ENCODE measurements at regions not wholly inside any gene's neighbourhood (a gene's known extent, or its start where the extent isn't known, plus 50 kb on each side); places are given as distances from the start of the nearest gene placed in this dataset.

DNA sequence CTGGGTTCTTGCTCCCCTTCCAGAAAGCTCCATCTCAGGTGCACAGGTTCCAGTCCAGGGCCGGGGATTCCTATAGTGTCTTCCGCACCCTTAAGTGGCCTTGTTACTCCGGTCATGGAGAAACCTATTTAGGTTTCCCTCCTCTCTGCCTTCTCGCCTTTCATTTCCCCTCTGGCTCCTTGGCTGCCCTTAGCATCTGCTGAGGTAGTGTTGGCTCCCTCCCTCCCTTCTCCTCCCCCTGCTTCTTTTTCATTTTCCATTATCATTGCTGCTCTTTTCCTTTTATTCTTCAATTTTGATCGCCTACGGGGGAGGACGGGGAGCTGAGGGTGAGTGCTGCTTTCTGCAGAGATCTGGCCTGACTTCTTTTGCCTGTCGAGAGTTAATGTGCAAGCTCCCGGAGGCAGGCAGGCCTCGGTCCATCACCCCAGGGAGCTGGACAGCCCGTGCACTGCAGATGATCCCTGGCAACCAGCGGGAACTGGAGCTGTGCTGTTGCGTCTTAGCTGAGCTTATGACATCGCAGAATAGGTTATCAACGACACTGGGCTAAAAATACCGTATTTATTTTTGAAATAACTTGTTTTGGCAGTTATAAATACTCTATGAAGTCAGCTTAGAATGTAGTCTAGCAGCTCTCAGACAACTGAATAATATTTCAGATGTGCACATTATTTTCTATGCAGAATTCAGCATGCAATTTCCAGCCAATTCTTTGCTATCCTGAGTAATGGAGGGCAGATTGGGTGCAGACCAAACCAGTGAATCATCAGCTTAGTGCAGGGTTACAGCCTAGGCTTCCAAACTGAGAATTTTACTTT, 141.9 kb downstream of the SLC4A3 start:
- peak; percentile 90 for ATAC-seq (ENCODE audit: low FRiP score)
- no peak for DNase-seq (ENCODE audit: low spot score)
- TF ChIP-seq CTCF (IDR thresholded peaks at IDR 0.05): no peak

- DNase-seq (ENCODE audit: low spot score) (no peak), ATAC-seq (ENCODE audit: low FRiP score) (no peak)
- no peak for TF ChIP-seq CTCF (IDR thresholded peaks at IDR 0.05)
Measured at GRCh38 chr2:219772103-219772635, 144.7 kb downstream of the SLC4A3 start.

DNA sequence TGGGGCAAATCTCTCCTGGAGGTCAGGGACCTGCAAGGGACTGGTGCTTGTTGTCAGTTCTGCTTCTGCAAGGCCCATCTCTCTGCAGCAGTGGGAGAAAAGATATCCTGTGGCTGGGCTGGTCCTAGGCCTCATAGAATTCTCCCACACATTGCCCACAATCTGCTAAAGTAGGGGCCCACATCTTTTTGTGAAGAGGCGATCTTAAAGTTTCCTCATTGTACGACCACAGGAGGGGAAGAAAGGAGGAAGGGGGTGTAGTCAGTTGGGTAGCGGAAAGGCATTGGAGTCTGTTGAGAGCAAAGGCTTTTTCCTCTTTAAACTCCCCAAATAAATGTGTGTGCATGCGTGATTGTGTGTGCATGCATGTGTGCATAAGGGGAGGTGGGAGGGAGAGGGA, 145.3 kb downstream of the SLC4A3 start:
- TF ChIP-seq CTCF (IDR thresholded peaks at IDR 0.05): no peak
- ATAC-seq (ENCODE audit: low FRiP score) (no peak), DNase-seq (ENCODE audit: low spot score) (no peak)

DNA sequence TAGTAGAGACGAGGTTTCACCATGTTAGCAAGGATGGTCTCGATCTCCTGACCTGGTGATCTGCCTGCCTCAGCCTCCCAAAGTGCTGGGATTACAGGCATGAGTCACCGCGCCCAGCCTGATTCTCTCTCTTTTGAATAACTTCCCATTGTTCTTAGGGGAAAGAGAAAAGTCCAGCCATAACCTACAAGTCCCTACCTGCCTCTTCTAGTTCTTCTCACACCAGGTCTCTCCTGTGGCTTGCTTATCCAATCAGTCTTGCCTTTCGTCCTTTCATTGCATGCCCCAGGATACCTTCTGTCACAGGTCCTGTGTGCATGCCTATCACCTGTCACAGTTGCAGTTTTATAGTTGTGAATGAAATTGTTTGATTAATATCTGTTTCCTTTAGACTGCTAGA, 148.1 kb downstream of the SLC4A3 start:
- no peak for TF ChIP-seq CTCF (IDR thresholded peaks at IDR 0.05)
- no peak for ATAC-seq (ENCODE audit: low FRiP score)
- no peak for DNase-seq (ENCODE audit: low spot score)

DNA sequence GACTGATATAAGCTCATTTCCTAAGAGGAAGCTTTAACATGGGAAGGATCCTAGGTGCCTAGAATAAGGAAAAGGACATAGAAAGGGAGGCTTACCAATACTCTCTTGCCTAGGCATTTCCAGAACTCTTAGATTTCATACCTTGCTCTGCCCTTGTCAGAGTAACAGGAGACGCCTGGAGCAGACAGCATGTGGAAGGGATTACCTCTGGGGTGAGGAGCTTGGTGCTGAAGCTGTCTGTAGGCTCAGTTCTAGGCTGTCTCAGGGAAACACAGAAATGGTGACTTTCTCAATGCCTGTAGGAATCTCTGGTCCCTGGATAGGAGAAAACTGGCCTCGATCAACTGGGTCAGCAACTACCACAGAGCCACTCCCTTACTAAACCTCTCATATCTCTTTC, 150.0 kb downstream of the SLC4A3 start:
- DNase-seq (ENCODE audit: low spot score) (no peak), ATAC-seq (ENCODE audit: low FRiP score) (no peak)
- no peak for TF ChIP-seq CTCF (IDR thresholded peaks at IDR 0.05)

DNA sequence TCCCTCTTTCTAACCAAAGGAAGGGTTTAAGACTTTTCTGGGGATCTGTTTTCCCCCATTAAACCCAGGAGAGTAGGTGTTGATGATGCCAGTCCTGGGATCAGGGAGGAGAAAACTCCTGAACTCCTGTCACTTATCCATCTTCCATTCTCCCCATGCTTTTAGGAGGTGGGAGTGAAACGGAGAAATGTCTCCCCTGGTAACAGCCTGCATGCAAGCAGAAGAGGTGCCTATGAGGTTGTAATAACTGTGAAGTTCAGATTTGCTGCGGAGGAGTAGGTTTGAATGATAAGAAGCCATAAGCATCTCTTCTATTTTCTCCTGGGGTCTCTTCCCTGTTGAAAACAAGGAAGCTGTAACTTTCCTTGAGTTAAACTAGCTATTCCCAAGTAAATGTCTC, 150.8 kb downstream of the SLC4A3 start:
- no peak for ATAC-seq (ENCODE audit: low FRiP score)

More for the DNA sequence above, 150.8 kb downstream of the SLC4A3 start:
- DNase-seq (ENCODE audit: low spot score): no peak
- TF ChIP-seq CTCF (IDR thresholded peaks at IDR 0.05): no peak

All from omental fat pad (tissue), 3 donors.